K562 (cell line): ENCODE measurements at regions not wholly inside any gene's neighbourhood (a gene's known extent, or its start where the extent isn't known, plus 50 kb on each side); places are given as distances from the start of the nearest gene placed in this dataset.

Source experiments
- ATAC-seq: fragments of 200-7000 bp; cut with Tn5 transposase; 3 replicates; pipeline ENCODE4 v1.9.1; 2020; ENCODE audit warnings: moderate library complexity
- BruUV-seq: library from RNA; stranded (reverse); fragments of 400-500 nt; replicated peaks from 2 replicates; lab custom pipeline; 2021; lab: Mats Ljungman, UMichigan
- CTCF ChIA-PET: fragments of 300-600 bp; formaldehyde crosslinking; extraction: SDS; loops from one replicate; lab custom pipeline; 2021; ENCODE audit warnings: low intra/inter-chr PET ratio; lab: Yijun Ruan, JAX
- POLR2A ChIA-PET: fragments of 300-600, 350-650 bp; sonication (Branson Sonifier 250); formaldehyde crosslinking; extraction: SDS; loops from one replicate; lab custom pipeline; 2021; ENCODE audit warnings: antibody characterized with exemption, inconsistent platforms; lab: Yijun Ruan, JAX
- DNase-seq, 4 experiments: peaks; one replicate each; pipeline versions ENCODE4 v3.0.0 to v3.0.0-alpha.2; 2011 to 2018; ENCODE audit warnings: low spot score in 3 of 4, mixed read lengths in 3 of 4; ENCODE audit errors: extremely low read depth in 1 of 4
- FAIRE-seq: peaks from 2 replicates; lab custom pipeline; 2011; peaks lifted over from hg19 to GRCh38; lab: Jason Lieb, UNC
- H2AFZ ChIP-seq: 2 replicates; pipeline ENCODE4 v1.6.0; 2011; ENCODE audit warnings: low read depth, low read length, control low read depth, inconsistent platforms
- H3K27ac ChIP-seq: fragments of 200-600 bp; 3 replicates; pipeline ENCODE4 v1.8.0; 2011; ENCODE audit warnings: low read depth, mild to moderate bottlenecking, control low read depth, inconsistent platforms, low read length, moderate library complexity, mixed read lengths; ENCODE audit errors: extremely low read depth
- H3K27me3 ChIP-seq, 2 experiments: fragments of 300-600 bp in 1 of 2; 2 replicates in 1 of 2; 3 replicates in 1 of 2; pipeline versions ENCODE4 v1.6.0 to v1.8.0; 2011; ENCODE audit warnings: inconsistent platforms in 2 of 2, low read length in 2 of 2, mild to moderate bottlenecking in 1 of 2, mixed read lengths in 1 of 2, moderate library complexity in 1 of 2; ENCODE audit not compliant: control insufficient read depth in 2 of 2, insufficient read depth in 2 of 2
- H3K36me3 ChIP-seq: fragments of 300-600 bp; 3 replicates; pipeline ENCODE4 v1.8.0; 2011; ENCODE audit warnings: mild to moderate bottlenecking, low read length, inconsistent platforms; ENCODE audit not compliant: control insufficient read depth, insufficient read depth
- H3K4me1 ChIP-seq, 2 experiments: fragments of 200-600 bp in 1 of 2; replicated peaks in 1 of 2; 2 replicates in 1 of 2; 3 replicates in 1 of 2; pipeline versions ENCODE4 v1.5.1 to v1.8.0; 2011; ENCODE audit warnings: inconsistent platforms in 2 of 2, low read length in 2 of 2, mild to moderate bottlenecking in 1 of 2, mixed read lengths in 1 of 2, moderate library complexity in 1 of 2; ENCODE audit not compliant: control insufficient read depth in 2 of 2, insufficient read depth in 2 of 2
- H3K4me2 ChIP-seq: 2 replicates; pipeline ENCODE4 v1.6.1; 2011; ENCODE audit warnings: low read length, control low read depth, inconsistent platforms, mixed read lengths; ENCODE audit not compliant: insufficient read depth
- H3K4me3 ChIP-seq: fragments of 200-600 bp; sonication (generic), shearing (Covaris generic); 2 replicates; pipeline ENCODE4 v1.5.1; 2016; ENCODE audit warnings: control low read depth, inconsistent platforms
- H3K79me2 ChIP-seq: fragments of 200-600 bp; 3 replicates; pipeline ENCODE4 v1.8.0; 2011; ENCODE audit warnings: low read length, inconsistent platforms; ENCODE audit not compliant: control insufficient read depth, insufficient read depth
- H3K9ac ChIP-seq, 2 experiments: 2 replicates each; pipeline versions ENCODE4 v1.6.0 to v1.6.1; 2011; ENCODE audit warnings: low read depth in 2 of 2, low read length in 2 of 2, control low read depth in 1 of 2, inconsistent platforms in 1 of 2, mild to moderate bottlenecking in 1 of 2, mixed read lengths in 1 of 2; ENCODE audit not compliant: insufficient read depth in 1 of 2
- H3K9me1 ChIP-seq: one replicate; pipeline ENCODE4 v1.6.0; 2011; ENCODE audit warnings: inconsistent platforms, mild to moderate bottlenecking, low read length, moderate library complexity; ENCODE audit not compliant: control insufficient read depth, insufficient read depth
- H3K9me3 ChIP-seq: replicated peaks from 2 replicates; pipeline ENCODE4 v1.5.1; 2011; ENCODE audit warnings: low read depth, low read length, inconsistent platforms; ENCODE audit not compliant: control insufficient read depth, insufficient read depth
- H4K20me1 ChIP-seq: replicated peaks from 2 replicates; pipeline ENCODE4 v1.6.1; 2011; ENCODE audit warnings: low read length, inconsistent platforms, mixed read lengths; ENCODE audit not compliant: control insufficient read depth, insufficient read depth
- CHCHD3 ChIP-seq: fragments of 250-450 bp; sonication (Bioruptor Pico); IDR thresholded peaks from 2 replicates; pipeline ENCODE4 v2.1.2; 2022; ENCODE audit warnings: mild to moderate bottlenecking
- COPS2 ChIP-seq: fragments of 450-650 bp; conservative IDR thresholded peaks from 2 replicates; pipeline ENCODE4 v1.6.1; 2016; ENCODE audit warnings: mild to moderate bottlenecking, moderate library complexity
- CREM ChIP-seq: IDR thresholded peaks from 2 replicates; pipeline ENCODE4 v1.6.1; 2014; ENCODE audit warnings: antibody characterized with exemption, low read depth
- FOXM1 ChIP-seq, 2 experiments: fragments of 450-650 bp in 1 of 2; sonication (generic) in 1 of 2; formaldehyde crosslinking in 1 of 2; IDR thresholded peaks; 2 replicates each; pipeline versions ENCODE4 v1.6.1 to v1.9.0; 2017 to 2022; ENCODE audit warnings: low read depth in 2 of 2, mild to moderate bottlenecking in 2 of 2, missing genetic modification reagents in 1 of 2, moderate library complexity in 1 of 2
- IFI16 ChIP-seq: fragments of 250-450 bp; sonication (Bioruptor Pico); IDR thresholded peaks from 2 replicates; pipeline ENCODE4 v2.1.2; 2022; ENCODE audit warnings: mild to moderate bottlenecking, inconsistent platforms
- JUN ChIP-seq, 2 experiments: sonication (generic) in 1 of 2; formaldehyde crosslinking in 1 of 2; IDR thresholded peaks; 2 replicates each; pipeline versions ENCODE4 v1.6.1 to v1.8.0; 2012 to 2022; ENCODE audit warnings: borderline replicate concordance in 2 of 2, mild to moderate bottlenecking in 2 of 2, improper control_type of control experiment in 1 of 2, low read depth in 1 of 2, low read length in 1 of 2, missing genetic modification reagents in 1 of 2
- NBN ChIP-seq: fragments of 450-650 bp; IDR thresholded peaks from 2 replicates; pipeline ENCODE4 v1.6.1; 2016; ENCODE audit warnings: low read depth, mild to moderate bottlenecking
- RAD51 ChIP-seq: fragments of 450-650 bp; IDR thresholded peaks from 2 replicates; pipeline ENCODE4 v1.7.1; 2016; ENCODE audit warnings: low read depth, mild to moderate bottlenecking, borderline replicate concordance
- RBM15 ChIP-seq: fragments of 200-400 bp; formaldehyde crosslinking; IDR thresholded peaks from 2 replicates; pipeline ENCODE4 v1.6.1; 2018; ENCODE audit warnings: mild to moderate bottlenecking, low read length, moderate library complexity; ENCODE audit not compliant: insufficient read depth
- SRF ChIP-seq, 2 experiments: fragments of 250-450, 450-650 bp in 1 of 2; sonication (Bioruptor Pico) in 1 of 2; sonication (generic) in 1 of 2; formaldehyde crosslinking; IDR thresholded peaks; 2 replicates each; pipeline versions ENCODE4 v1.5.0 to v1.5.1; 2020 to 2022; ENCODE audit warnings: mild to moderate bottlenecking in 1 of 2, missing genetic modification reagents in 1 of 2
- ZFP36 ChIP-seq: fragments of 150-350 bp; IDR thresholded peaks from 2 replicates; pipeline ENCODE4 v1.6.1; 2018; ENCODE audit warnings: low read length, low read depth; ENCODE audit not compliant: partially characterized antibody
- ZNF324 ChIP-seq: fragments of 250-450 bp; sonication (Bioruptor Pico); IDR thresholded peaks from 2 replicates; pipeline ENCODE4 v1.4.0; 2020; ENCODE audit warnings: mild to moderate bottlenecking
- ZNF583 ChIP-seq: fragments of 250-450 bp; sonication (Bioruptor Pico); IDR thresholded peaks from 2 replicates; pipeline ENCODE4 v1.4.0; 2020
- ZNF780A ChIP-seq: fragments of 250-450 bp; sonication (Bioruptor Pico); IDR thresholded peaks from 2 replicates; pipeline ENCODE4 v1.5.0; 2021; ENCODE audit warnings: mild to moderate bottlenecking
- WGBS: fragments of 100-300 bp; shearing (Covaris generic); methylation state at CpG from one replicate; pipeline ENCODE4 v1.1.6; 2016; ENCODE audit warnings: low coverage, mixed read lengths; ENCODE audit not compliant: insufficient coverage; ENCODE audit errors: missing lambda C conversion rate; 5-methylcytosine and 5-hydroxymethylcytosine counted together
- in situ Hi-C: fragments of 300-500 bp; cut with MboI; formaldehyde crosslinking; loops from 4 replicates; pipeline ENCODE4 v1.15.0; 2018; ENCODE audit warnings: inconsistent platforms, mixed read lengths
- intact Hi-C: fragments of 100-400 bp; cut with micrococcal nuclease; formaldehyde crosslinking; loops from 2 replicates; pipeline ENCODE4 v1.14.2; 2022
- TF ChIP-seq, protein P1 (sequence below): fragments of 450-650 bp; formaldehyde crosslinking; IDR thresholded peaks from 2 replicates; pipeline ENCODE4 v1.4.0; 2020; ENCODE audit warnings: mild to moderate bottlenecking, mixed read lengths

DNA sequence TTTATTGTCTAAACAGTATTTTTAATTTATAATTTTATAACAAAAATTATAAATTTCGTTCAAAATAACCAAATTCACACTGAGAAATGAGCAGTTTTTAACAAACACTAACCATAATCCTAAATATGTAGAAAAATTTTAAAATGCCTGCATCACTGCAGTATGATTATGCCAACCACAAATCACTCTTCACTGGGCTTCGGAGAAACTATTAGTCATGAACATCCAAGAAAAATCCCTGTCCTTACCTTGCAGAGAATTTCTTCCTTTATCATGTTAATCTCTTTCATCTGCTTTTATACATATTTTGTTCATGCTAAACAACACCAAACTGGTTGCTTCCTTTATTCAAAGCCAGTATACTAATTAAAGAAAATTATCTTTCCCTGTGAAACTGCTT is 511.0 kb upstream of the ALCAM start:
- TF ChIP-seq COPS2 (no peak), ZFP36 (no peak), ZNF324 (CRISPR knock-in tag) (no peak), IFI16 (no peak)
- Histone ChIP-seq H3K27ac (no peak overlapping the region), H3K9me3 (no peaks in the 10 kb centered on the region), H3K36me3 (no peaks in the 10 kb centered on the region), H3K4me3 (no peak overlapping the region), H3K9me1 (no peaks in the 10 kb centered on the region), H2AFZ (no peak overlapping the region), H3K4me1 (no peaks in the 10 kb centered on the region), H3K79me2 (no peaks in the 10 kb centered on the region), H3K4me2 (no peak overlapping the region), H3K27me3 (no peaks in the 10 kb centered on the region), H3K9ac (no peak overlapping the region), H4K20me1 (no peaks in the 10 kb centered on the region)
- BruUV-seq: no TSS peak
- ChIA-PET POLR2A (no interaction called here), CTCF (no interaction called here)
- in situ Hi-C loops (no loop called here), intact Hi-C loops (no loop called here)
- DNase-seq (no peak), ATAC-seq (no peak), FAIRE-seq (no peak)
- 0% methylated on average over 2 of the region's 2 CpGs for WGBS

DNA sequence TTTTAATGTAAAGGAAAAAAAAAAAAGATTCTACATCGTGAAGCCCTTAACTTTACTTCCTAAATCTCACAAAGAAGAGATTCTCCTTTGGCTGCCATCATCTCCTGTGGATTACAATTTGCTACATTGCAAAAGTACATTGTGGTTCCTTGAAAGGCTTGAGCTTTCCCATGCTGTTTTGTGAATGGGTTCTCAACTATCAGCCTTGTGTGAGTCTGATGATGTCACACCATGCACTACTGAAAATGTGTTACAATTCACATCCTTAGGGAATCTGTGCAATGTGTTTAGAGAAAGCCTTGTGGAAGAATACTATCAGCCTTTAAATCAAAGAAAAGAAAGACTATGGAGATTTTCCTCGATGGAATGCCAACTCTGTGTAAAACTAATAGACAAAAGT is 510.0 kb upstream of the ALCAM start:
- in situ Hi-C loops: no loop called here
- intact Hi-C loops: no loop called here
- ATAC-seq: no peak
- TF ChIP-seq JUN (IDR thresholded peaks at IDR 0.05; ENCODE audit: borderline replicate concordance, low read depth, low read length) (no peak), JUN (CRISPR knock-in tag; IDR thresholded peaks at IDR 0.05; ENCODE audit: borderline replicate concordance) (no peak), ZNF780A (CRISPR knock-in tag) (no peak), CREM (no peak), CHCHD3 (CRISPR knock-in tag) (no peak), NBN (no peak), FOXM1 (IDR thresholded peaks at IDR 0.05; ENCODE audit: low read depth) (no peak), FOXM1 (CRISPR knock-in tag; IDR thresholded peaks at IDR 0.05; ENCODE audit: low read depth) (no peak), ZNF583 (no peak), RAD51 (no peak), RBM15 (no peak), SRF (CRISPR knock-in tag; IDR thresholded peaks at IDR 0.05) (no peak)
- TF ChIP-seq, protein P1, sequence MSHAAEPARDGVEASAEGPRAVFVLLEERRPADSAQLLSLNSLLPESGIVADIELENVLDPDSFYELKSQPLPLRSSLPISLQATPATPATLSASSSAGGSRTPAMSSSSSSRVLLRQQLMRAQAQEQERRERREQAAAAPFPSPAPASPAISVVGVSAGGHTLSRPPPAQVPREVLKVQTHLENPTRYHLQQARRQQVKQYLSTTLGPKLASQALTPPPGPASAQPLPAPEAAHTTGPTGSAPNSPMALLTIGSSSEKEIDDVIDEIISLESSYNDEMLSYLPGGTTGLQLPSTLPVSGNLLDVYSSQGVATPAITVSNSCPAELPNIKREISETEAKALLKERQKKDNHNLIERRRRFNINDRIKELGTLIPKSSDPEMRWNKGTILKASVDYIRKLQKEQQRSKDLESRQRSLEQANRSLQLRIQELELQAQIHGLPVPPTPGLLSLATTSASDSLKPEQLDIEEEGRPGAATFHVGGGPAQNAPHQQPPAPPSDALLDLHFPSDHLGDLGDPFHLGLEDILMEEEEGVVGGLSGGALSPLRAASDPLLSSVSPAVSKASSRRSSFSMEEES (CRISPR knock-in tag): no peak

More for the DNA sequence above, 510.0 kb upstream of the ALCAM start:
- Histone ChIP-seq H2AFZ (no peak overlapping the region), H3K9me1 (no peaks in the 10 kb centered on the region), H3K4me3 (no peak overlapping the region), H4K20me1 (no peaks in the 10 kb centered on the region), H3K27me3 (no peaks in the 10 kb centered on the region), H3K9me3 (no peaks in the 10 kb centered on the region), H3K79me2 (no peaks in the 10 kb centered on the region), H3K4me1 (no peaks in the 10 kb centered on the region), H3K9ac (no peak overlapping the region), H3K36me3 (no peaks in the 10 kb centered on the region), H3K4me2 (no peak overlapping the region), H3K27ac (no peak overlapping the region)
- CTCF ChIA-PET: no interaction called here
- FAIRE-seq (no peak), DNase-seq (no peak)
- 0% methylated on average over 2 of the region's 2 CpGs for WGBS
- no TSS peak for BruUV-seq
- POLR2A ChIA-PET: no interaction called here
